Midbrain (tissue), 1 donor: ENCODE measurements at regions not wholly inside any gene's neighbourhood (a gene's known extent, or its start where the extent isn't known, plus 50 kb on each side); places are given as distances from the start of the nearest gene placed in this dataset.
"Not testable (repeated sequence)": the region's sequence is repeated elsewhere in the genome, so short reads cannot be mapped to it uniquely, and the experiment has no call there.

ENCODE experiments used
- DNase-seq: peaks from one replicate; lab custom pipeline; 2025; lab: John Stamatoyannopoulos, UW

GRCh38 chr2:64879745-64880144, 109.5 kb upstream of the SLC1A4 start:
- DNase-seq, result no peak

DNA sequence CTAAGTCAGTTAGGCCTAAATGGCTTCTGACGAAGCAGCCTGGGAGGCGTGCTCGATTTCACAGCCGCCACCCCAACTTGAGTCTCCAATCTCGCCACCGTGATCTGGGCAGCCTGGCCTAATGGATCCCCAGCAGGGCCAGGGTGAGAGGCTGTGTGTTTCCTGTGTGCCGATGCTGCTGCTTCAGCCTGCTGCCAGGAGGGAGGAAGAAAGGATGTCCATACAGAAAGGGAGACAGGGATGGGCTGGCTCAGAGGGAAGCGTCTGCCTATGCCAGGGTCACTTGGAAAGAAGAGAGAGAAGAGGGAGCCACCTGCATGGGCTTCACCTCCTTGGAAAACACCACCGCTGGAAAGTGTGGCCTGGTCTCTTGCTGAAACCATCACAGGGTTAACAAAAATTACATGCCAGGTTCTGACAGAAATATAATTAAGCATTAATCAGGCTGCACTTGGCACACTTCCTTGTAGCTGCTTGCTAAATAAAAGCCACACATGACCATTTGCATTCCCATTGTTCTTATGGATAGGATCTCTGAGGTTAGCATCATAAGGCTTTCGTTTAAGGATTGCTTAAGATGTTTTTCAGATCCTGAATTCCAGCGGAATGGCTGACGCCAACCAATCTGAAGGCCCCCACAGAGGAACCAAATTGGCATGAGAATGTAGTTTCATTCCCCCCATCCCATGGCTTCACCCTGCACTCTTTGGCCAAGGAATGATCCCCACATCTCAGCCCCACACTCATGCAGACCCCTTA, 108.8 kb upstream of the SLC1A4 start:
- no peak for DNase-seq

DNA sequence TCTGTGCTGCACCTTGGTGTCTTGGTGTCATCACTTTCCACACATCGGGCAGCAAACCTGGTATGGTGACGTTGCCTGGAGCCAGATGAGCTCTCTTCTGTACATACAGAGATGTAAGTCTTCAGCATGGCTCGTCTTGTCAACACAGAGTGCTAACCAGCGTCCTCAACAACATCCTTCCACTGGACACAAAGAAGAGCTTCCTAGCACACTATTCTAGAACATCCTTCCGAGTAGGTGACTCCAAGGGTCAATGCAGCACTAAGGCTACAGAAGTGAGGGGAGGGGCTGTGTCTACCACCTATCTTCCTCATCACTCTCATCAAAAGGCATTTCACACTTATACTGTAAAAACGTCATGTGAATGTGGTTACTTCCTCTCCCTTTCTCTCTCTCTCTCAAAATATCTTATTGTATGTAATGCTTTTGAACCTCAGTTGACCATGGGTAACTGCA, 108.1 kb upstream of the SLC1A4 start:
- no peak for DNase-seq

- no peak for DNase-seq
Observed at GRCh38 chr2:64887565-64887964, 101.6 kb upstream of the SLC1A4 start.

DNA sequence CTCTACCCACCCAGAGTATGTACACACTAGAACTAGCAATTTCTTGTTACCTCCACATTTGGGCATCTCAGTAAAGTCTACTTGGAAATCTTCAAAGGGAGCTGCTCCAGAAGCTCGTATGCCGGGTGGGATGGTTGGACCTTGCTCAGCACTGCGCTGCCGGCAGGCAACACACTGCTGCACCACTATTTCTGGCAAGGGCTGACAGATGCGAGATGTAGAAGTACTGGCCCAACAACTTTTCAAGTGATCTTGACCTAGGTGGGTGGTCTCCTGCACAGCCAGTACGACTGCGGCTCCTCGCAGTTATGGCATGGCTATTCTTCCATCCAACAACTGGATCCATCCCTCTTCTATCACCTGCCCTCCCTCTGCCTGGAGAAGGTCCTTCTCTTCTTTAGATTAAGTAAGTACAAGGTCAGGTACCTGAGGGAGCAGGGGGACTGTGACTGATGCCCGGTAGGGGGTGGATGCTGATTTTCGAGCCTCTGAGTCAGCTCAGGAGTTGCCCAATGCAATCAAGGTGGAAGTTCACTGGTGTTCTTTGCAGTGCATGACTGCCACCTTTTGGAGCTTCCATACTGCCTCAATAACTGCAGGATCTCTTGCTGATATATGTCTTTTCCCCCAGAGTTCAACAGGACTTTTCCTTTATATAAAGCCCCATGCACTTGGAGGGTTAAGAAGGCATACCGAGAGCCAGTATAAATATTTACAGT, 100.4 kb upstream of the SLC1A4 start:
- no peak for DNase-seq

DNA sequence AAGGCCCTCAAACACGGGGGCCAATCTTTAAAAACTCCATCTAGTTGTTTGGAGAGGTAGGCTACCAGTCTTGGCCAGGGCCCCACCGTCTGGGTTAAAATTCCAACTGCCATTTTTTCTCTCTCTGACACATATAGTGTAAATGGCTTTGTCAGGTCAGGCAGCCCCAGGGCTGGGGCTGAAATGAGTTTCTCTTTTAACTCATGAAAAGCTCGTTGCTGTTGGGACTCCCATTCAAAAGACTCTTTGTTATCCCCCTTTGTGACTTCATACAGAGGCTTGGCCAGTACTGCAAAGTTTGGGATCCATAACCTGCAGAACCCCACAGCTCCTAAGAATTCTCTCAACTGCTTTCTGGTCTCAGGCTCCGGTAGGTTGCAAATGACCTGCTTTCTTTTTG, 99.4 kb upstream of the SLC1A4 start:
- no peak for DNase-seq

GRCh38 chr2:64896572-64896971, 92.6 kb upstream of the SLC1A4 start:
- not testable (repeated sequence) for DNase-seq

DNA sequence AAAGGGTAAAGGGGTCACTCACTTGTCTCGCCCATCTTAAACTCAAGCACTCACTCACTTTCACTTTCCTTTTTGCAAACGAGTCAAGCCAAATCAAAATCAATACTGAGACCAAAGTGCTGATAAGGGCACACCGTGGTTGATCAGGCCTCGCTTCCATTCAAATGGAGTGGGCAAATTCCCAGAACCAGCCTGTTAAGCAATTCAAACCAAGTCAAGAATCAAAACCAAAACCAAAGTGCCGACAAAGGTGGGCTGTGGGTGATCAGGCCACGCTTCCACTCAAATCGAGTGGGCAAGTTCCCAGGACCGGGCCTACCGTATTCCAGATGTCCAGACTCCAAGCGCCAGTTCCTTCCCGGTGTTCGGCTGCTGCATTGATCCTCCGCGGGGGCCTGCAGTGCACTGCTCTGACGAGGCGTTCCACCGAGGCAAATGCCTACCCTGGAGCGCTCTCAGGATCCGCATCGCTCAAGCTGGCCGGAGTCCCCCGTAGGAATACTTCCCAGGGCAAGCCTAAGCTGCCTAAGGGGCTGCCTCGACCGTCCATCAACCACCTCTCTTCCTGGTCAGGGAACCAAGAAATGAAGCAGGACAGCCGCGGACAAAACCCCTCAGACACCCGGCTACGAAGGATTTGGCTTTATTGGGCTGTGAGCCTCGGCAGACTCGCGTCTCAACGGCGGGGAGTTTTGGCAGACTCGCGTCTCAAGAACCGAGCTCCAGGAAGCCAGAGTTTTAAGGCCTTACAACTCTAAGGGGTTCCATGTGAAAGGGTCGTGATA, 89.9 kb upstream of the SLC1A4 start:
- DNase-seq, result no peak

GRCh38 chr2:64899876-64900275, 89.3 kb upstream of the SLC1A4 start:
- not testable (repeated sequence) for DNase-seq

DNA sequence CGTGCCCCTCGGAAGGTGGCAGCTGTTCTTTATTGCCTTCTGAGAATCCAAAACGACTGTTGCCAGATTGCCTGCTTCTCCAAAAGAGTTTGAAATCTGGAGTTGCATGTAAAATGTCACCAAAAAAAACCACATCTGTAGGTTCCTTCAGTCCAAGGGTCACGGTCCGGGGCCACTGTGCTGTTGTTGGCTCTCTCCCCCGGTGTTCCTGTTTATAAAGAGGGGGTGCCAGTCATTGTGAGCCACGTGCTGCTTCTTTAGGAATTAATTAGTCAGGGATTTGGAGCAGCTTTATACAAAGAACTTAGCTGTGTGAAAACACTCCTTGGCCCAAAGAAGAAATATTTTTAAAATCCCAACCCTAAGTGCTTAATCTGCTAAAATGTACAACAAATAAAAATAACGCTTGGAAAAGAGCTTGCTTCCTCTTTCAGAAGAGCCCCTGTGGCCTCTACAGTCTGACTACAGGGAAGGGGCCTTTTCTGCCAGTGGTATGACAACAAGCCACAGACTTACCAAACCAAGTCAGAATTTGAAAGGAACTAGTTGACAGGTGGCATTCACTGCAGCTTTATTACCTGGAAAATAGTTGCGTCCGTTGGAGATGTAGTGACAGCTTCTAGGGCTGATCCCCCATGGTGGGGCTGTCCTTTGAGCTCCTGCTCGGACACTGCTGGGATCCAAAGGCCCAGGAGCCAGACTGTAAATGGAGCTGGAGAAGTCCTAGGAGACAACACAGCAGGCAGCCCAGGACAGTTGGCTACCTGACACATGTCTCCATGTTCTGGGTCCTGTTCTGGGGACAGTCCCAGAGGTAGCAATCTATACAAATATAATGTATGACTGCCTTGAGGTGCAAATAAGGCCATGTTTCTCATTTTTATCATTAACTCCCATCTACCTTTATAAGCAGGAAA, 84.5 kb upstream of the SLC1A4 start:
- DNase-seq, result no peak

GRCh38 chr2:64905338-64906024, 83.7 kb upstream of the SLC1A4 start:
- DNase-seq, result no peak

GRCh38 chr2:64906853-64907536, 82.2 kb upstream of the SLC1A4 start:
- DNase-seq, result no peak

DNA sequence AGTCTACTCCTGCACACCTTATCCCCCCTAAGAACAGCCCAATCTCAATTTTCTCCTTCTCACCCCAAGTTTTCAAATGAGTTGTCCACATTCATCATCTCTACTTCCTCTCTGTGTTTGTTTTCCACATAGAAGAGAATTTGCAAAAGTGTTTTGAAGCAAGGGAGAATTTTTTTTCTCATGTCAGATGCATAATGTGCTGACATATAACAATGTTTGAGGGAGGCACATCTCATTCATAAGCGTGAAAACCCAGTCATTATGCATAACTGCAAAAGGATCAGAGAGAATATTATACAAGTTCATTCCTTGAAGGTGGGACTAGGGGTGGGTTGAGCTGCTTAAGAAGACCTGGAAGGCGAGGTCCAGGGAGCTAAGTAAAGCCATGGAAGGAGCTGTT, 80.8 kb upstream of the SLC1A4 start:
- DNase-seq, result no peak

GRCh38 chr2:64910523-64910922, 78.7 kb upstream of the SLC1A4 start:
- DNase-seq, result no peak

DNA sequence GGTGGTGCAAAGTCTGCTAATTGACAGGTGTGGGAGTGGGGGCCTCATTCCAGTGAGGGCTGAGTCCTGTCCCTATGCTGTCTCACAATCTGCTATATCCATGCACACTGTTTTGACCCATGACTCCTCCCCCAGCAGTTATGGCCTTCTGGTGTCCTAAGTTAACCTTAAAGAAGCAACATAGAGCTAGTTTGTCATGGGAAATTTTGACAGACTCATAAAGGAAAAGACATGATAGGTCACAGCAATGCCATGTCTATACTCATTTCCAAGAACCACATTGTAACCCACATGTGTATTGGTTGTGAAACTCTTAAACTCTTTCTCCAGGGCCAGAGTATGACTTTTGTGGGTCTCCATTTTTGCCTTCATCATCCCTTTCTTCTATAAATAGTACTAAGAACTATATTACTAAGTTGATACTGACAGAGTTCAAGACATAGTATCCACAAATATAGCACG, 78.2 kb upstream of the SLC1A4 start:
- no peak for DNase-seq

DNA sequence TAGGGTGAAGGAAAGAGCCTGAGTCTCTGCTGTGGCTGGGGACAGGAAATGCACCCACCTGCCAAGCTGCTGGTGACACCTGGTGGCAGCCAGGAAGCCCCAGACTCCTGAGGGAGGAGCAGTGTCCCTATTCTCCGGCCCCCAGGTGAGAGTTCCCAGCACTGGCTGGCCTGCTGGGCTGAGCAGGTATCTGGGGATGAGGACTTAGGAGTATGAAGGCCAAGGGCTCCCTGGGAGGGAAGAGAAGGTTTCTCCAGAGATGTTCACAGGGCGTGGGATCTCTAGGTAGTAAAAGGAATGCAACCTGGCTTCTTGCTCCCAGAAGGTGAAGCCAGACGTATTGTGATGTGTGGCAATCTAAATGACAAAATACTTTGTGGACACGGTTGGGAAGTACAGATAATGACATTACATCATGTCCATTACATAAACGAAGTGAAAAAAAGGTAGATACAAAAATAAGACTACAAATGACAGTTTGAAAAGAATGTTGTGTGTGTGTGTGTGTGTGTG, 75.8 kb upstream of the SLC1A4 start:
- DNase-seq, result no peak

GRCh38 chr2:64914247-64914646, 75.0 kb upstream of the SLC1A4 start:
- no peak for DNase-seq

DNA sequence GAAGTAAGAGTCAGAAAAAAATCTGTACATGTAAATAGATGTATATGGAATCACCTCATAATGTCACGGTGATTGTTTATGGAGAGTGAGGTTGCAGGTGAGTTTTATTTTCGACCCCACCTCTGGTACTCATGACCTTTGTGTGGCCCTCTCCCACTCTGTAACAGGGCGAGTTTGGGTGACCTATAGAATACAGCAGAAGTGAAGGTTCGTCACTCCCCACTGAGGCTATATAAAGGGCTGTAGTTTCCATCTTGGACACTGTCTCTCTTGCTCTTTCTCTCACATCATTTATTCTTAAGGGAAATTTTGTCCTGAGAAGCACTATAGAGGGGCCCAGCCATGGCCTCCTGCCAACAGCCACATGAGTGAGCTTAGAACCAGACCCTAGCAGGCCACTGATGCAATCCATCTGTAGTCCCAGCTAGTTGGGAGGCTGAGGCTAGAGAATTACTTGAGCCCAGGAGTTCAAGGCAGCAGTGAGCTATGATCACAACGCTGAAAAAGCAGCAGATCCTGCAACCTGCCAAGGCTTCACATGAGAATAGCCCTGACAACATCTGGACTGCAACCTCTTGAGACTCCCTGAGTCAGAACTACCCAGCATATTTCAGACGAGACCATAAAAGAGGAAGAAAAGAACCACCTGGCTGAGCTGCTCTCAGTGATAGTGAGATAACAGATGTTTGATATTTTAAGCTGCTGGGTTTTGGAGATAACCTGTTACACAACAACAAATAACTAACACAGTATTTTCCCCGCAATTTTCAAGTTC, 74.3 kb upstream of the SLC1A4 start:
- DNase-seq, result no peak

DNA sequence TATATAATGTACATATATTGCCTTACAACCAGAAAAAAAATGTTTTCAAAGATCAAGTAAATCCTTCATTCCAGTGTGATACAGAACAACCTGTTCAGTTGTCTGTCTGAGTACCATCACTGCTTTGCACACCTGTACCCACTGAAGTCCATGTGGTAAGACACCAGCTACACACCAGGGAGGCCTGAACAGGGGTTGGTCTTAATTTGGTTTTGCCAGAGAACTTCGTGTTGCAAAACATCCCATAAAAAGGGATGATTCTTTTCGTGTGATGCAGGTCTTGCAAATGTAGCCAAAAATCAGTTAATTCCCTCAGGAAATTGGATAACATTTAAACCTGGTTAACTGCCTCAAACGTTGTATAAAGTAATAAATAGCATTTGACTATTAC, 73.7 kb upstream of the SLC1A4 start:
- no peak for DNase-seq
